ENCODE measurements at regions not wholly inside any gene's neighbourhood (a gene's known extent, or its start where the extent isn't known, plus 50 kb on each side); places are given as distances from the start of the nearest gene placed in this dataset.
"Not testable (repeated sequence)": the region's sequence is repeated elsewhere in the genome, so short reads cannot be mapped to it uniquely, and the experiment has no call there.

- Histone ChIP-seq H3K27me3 (peaks cover 15% of the 10 kb centered on the region), H3K9me3 (peaks cover 0 to 32% (median 0%) of the 10 kb centered on the region in 3 donors), H3K27ac (peak overlapping the region in 3 of 4 donors; percentile 51 to 67 (median 60)), H3K4me3 (peak overlapping the region; percentile 30 to 49)
- TF ChIP-seq, protein P1, sequence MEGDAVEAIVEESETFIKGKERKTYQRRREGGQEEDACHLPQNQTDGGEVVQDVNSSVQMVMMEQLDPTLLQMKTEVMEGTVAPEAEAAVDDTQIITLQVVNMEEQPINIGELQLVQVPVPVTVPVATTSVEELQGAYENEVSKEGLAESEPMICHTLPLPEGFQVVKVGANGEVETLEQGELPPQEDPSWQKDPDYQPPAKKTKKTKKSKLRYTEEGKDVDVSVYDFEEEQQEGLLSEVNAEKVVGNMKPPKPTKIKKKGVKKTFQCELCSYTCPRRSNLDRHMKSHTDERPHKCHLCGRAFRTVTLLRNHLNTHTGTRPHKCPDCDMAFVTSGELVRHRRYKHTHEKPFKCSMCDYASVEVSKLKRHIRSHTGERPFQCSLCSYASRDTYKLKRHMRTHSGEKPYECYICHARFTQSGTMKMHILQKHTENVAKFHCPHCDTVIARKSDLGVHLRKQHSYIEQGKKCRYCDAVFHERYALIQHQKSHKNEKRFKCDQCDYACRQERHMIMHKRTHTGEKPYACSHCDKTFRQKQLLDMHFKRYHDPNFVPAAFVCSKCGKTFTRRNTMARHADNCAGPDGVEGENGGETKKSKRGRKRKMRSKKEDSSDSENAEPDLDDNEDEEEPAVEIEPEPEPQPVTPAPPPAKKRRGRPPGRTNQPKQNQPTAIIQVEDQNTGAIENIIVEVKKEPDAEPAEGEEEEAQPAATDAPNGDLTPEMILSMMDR (IDR thresholded peaks at IDR 0.05) = peak in 1 of 4 experiments; percentile 18
- peak; percentile 87 for ATAC-seq
- H3K4me1 ChIP-seq, H3K36me3 ChIP-seq: not testable (repeated sequence)
- WGBS, 2 donors (ENCODE audit: low coverage in 1 of 2) = no CpG with 5 or more reads among the region's 28 CpGs
These were observed 101.7 kb upstream of the FOXD4L5 start for GRCh38 chr9:65386699-65387098.

GRCh38 chr9:65386191-65386590 is 101.2 kb upstream of the FOXD4L5 start:
- not testable (repeated sequence) for H3K4me1 ChIP-seq, ATAC-seq, H3K4me3 ChIP-seq, H3K36me3 ChIP-seq, H3K27ac ChIP-seq
- Histone ChIP-seq H3K27me3 (peaks cover 15% of the 10 kb centered on the region), H3K9me3 (peaks cover 0 to 32% (median 0%) of the 10 kb centered on the region in 3 donors)
- WGBS, 2 donors (ENCODE audit: low coverage in 1 of 2) = 52% methylated on average over 5 of the region's 18 CpGs; no CpG with 5 or more reads in 1 of the 2 donors

GRCh38 chr9:65385655-65386024 is 100.6 kb upstream of the FOXD4L5 start:
- 60% methylated on average over 2 of the region's 22 CpGs; no CpG with 5 or more reads in 1 of the 2 donors for WGBS, 2 donors (ENCODE audit: low coverage in 1 of 2)
- not testable (repeated sequence) for H3K4me3 ChIP-seq, H3K36me3 ChIP-seq, ATAC-seq, H3K27ac ChIP-seq, H3K4me1 ChIP-seq
- Histone ChIP-seq H3K9me3 (peaks cover 0 to 32% (median 0%) of the 10 kb centered on the region in 3 donors), H3K27me3 (peaks cover 15% of the 10 kb centered on the region)

- H3K4me3 ChIP-seq, H3K4me1 ChIP-seq, ATAC-seq, H3K27ac ChIP-seq, H3K36me3 ChIP-seq: not testable (repeated sequence)
- peaks cover 15% of the 10 kb centered on the region for H3K27me3 ChIP-seq
- 52 to 64% methylated on average over 5 to 14 of the region's 61 CpGs for WGBS, 2 donors (ENCODE audit: low coverage in 1 of 2)
- H3K9me3 ChIP-seq = peaks cover 0 to 32% (median 0%) of the 10 kb centered on the region in 3 donors
These were observed 100.0 kb upstream of the FOXD4L5 start for GRCh38 chr9:65384759-65385654.

DNA sequence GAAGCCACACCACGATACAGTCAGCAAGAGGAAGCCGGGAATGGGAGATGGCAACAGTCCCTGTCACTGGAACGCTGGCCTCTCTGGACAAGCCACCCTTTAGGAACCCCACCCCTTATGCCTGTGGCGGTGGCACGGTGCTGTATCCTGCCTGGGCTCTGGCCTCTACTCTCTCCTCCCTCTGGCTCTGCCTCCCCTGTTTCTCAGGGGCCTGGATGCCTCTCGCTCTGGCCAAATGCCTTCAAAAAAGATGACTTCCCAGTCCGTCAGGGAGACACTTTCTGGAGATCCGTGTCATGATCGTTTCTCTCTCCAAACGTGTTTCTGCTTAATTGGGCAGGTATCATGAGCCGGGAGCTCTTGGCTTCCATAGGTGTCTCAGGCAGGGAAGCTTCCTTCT is 99.1 kb upstream of the FOXD4L5 start:
- not testable (repeated sequence) for H3K27ac ChIP-seq, ATAC-seq, H3K36me3 ChIP-seq, H3K4me1 ChIP-seq
- H3K9me3 ChIP-seq = peaks cover 0 to 32% (median 0%) of the 10 kb centered on the region in 3 donors
- H3K4me3 ChIP-seq = peak overlapping the region in 1 of 2 donors; percentile 28
- 60 to 83% methylated on average over 3 to 6 of the region's 11 CpGs for WGBS, 2 donors (ENCODE audit: low coverage in 1 of 2)
- H3K27me3 ChIP-seq = peaks cover 15% of the 10 kb centered on the region

DNA sequence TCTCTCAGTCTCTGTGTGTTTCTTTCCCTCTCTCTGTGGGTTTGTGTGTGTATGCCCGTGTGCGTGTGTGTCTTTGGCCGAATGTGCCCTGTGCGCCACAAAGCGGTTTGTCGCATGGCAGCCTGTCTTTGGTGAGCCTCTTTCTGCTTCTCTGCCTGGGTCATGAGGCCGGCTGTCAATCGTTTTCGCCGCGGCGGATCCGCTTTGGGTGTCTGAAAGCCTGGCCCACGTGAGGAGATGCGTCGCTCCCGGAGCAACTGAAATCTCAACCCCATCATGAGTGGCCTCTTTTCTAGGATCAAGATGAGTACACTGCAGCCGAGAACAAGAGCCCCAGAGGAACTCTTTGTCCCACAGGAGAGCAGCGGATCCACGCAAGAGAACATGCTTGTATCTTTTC is 98.6 kb upstream of the FOXD4L5 start:
- Histone ChIP-seq H3K27me3 (peaks cover 15% of the 10 kb centered on the region), H3K4me3 (peak overlapping the region in 1 of 2 donors; percentile 28), H3K9me3 (peaks cover 0 to 32% (median 0%) of the 10 kb centered on the region in 3 donors)
- H3K4me1 ChIP-seq, H3K27ac ChIP-seq, ATAC-seq, H3K36me3 ChIP-seq: not testable (repeated sequence)
- WGBS, 2 donors (ENCODE audit: low coverage in 1 of 2) = no CpG with 5 or more reads among the region's 20 CpGs

DNA sequence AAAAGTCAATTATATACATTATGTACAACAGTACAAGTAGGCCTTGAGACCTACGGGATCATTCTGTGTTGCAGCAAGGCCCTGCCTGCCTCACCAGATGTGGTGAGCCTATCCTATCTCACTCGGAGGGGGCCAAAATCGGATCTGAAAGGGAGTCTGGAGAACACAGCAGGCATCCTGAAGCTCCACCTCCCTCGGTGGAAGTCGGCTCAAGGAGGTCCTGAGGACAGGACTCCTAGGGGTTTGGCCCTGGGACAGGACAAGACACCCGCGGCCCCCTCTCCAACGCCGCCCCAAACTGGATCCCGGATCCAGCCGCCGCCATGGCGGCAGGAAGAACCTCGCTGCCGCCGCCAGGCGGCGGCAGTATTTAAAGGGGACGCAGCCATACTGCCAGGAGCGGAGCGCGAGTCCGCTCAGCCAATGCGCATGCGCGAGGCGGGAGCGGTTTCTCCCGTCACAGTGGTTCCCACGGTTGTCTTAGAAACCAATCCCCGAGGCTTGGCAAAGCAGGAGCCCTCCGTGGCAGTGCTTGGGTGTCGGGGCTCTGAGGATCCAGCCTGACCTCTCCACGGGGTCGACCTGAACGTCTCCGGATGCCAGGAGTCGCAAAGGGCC is 97.8 kb upstream of the FOXD4L5 start:
- H3K36me3 ChIP-seq, H3K4me1 ChIP-seq, H3K27ac ChIP-seq, H3K4me3 ChIP-seq, ATAC-seq: not testable (repeated sequence)
- WGBS, 2 donors (ENCODE audit: low coverage in 1 of 2) = 82% methylated on average over 3 of the region's 38 CpGs; no CpG with 5 or more reads in 1 of the 2 donors
- H3K27me3 ChIP-seq = peaks cover 15% of the 10 kb centered on the region
- peaks cover 0 to 32% (median 0%) of the 10 kb centered on the region in 3 donors for H3K9me3 ChIP-seq

Data from gastroesophageal sphincter (tissue), 4 donors.